Skeletal muscle tissue (tissue), 3 donors: ENCODE measurements at regions not wholly inside any gene's neighbourhood (a gene's known extent, or its start where the extent isn't known, plus 50 kb on each side); places are given as distances from the start of the nearest gene placed in this dataset.
"Not testable (repeated sequence)": the region's sequence is repeated elsewhere in the genome, so short reads cannot be mapped to it uniquely, and the experiment has no call there.

Experiments
- H3K27ac ChIP-seq: one replicate; pipeline ENCODE4 v1.7.0; 2013; ENCODE audit warnings: mild to moderate bottlenecking, low read depth, low read length, inconsistent platforms
- H3K27me3 ChIP-seq, 3 donors: one replicate each; pipeline ENCODE4 v1.7.0; 2013; ENCODE audit warnings: low read length in 3 of 3; ENCODE audit not compliant: control insufficient read depth in 3 of 3, insufficient read depth in 3 of 3
- H3K36me3 ChIP-seq, 3 donors: one replicate each; pipeline ENCODE4 v1.7.0; 2013; ENCODE audit warnings: low read length in 3 of 3; ENCODE audit not compliant: control insufficient read depth in 3 of 3, insufficient read depth in 3 of 3
- H3K4me1 ChIP-seq, 3 donors: one replicate each; pipeline ENCODE4 v1.7.0; 2013; ENCODE audit warnings: low read length in 3 of 3, mild to moderate bottlenecking in 3 of 3; ENCODE audit not compliant: control insufficient read depth in 3 of 3, insufficient read depth in 3 of 3
- H3K4me3 ChIP-seq, 3 donors: one replicate each; pipeline ENCODE4 v1.7.0; 2013; ENCODE audit warnings: low read length in 3 of 3
- H3K9ac ChIP-seq, 3 donors: one replicate each; pipeline ENCODE4 v1.7.0; 2013; ENCODE audit warnings: low read length in 3 of 3, mild to moderate bottlenecking in 3 of 3, moderate library complexity in 2 of 3, low read depth in 1 of 3
- H3K9me3 ChIP-seq, 3 donors: one replicate each; pipeline ENCODE4 v1.7.0; 2013; ENCODE audit warnings: low read length in 3 of 3; ENCODE audit not compliant: control insufficient read depth in 3 of 3
- donor health status: Osteomylitis.

DNA sequence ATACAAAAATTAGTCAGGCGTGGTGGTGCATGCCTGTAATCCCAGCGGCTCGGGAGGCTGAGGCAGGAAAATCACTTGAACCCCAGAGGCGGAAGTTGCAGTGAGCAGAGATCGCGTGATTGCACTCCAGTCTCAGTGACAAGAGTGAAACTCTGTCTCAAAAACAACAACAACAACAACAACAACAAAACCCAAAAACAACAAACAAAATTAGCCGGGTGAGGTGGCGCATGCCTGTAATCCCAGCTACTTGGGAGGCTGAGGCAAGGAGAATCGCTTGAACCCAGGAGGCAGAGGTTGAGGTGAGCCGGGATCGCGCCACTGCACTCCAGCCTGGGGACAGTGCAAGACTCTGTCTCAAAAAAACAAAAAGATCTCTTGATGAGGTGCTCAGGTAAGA lies 120.5 kb upstream of the SALL4 start:
- not testable (repeated sequence) for H3K9ac ChIP-seq, H3K4me1 ChIP-seq, H3K36me3 ChIP-seq, H3K27ac ChIP-seq, H3K27me3 ChIP-seq, H3K9me3 ChIP-seq, H3K4me3 ChIP-seq

DNA sequence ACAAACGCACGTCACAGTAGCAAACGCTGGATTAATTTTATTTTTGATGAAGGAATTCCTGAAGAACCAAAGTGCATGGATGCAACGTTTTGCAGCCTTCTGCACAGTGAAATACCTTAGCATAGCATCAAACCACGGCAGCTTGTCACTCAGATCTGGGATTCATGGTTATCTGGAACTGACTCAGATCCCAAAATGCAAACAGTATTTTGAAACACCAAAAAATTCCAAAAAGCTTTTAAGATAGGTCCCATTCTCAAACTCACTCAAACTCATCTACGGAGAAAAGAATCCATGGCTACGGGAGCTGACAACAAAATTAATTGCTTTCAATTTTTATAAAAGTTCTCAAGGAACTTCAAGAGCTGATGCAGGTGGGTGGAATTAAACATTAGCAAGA lies 116.2 kb upstream of the SALL4 start:
- H3K4me1 ChIP-seq, result no peaks in the 10 kb centered on the region
- H3K4me3 ChIP-seq, result no peak overlapping the region
- H3K9ac ChIP-seq, result no peak overlapping the region
- H3K36me3 ChIP-seq, result no peaks in the 10 kb centered on the region
- no peaks in the 10 kb centered on the region for H3K27me3 ChIP-seq
- no peak overlapping the region for H3K27ac ChIP-seq
- H3K9me3 ChIP-seq, result no peaks in the 10 kb centered on the region

DNA sequence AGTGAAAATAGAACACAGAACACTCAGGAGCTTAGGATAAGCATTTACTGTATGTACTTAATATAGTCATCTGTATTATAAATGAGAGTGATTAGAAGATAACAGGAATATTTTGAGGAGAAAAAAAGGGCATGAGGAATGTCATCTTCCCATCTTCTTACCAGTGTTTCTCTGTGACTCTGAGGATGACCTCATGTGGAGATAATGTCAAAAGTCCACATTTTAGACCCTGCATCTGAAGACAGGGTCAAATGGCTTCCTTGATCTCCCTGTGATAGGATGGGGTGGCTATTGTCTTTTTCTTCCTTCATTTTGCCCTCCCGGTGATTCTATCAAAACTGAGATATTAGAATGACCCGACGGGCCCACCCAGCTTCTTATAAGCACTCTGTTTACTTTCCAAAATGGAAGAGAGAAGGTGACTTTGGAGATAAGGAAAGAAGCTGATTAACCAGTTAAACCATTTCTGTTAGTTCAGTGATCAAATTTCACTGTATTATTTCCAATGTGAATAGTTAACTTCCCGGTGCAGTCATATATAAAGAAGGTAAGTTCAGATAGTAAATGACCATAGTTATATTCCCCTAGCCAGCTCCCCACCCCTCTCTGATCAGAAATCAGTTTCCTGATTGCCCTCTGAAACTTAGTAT lies 115.7 kb upstream of the SALL4 start:
- H3K27ac ChIP-seq, result no peak overlapping the region
- no peaks in the 10 kb centered on the region for H3K4me1 ChIP-seq
- H3K4me3 ChIP-seq, result no peak overlapping the region
- H3K9ac ChIP-seq, result no peak overlapping the region
- H3K27me3 ChIP-seq, result no peaks in the 10 kb centered on the region
- H3K9me3 ChIP-seq, result no peaks in the 10 kb centered on the region
- H3K36me3 ChIP-seq, result no peaks in the 10 kb centered on the region

DNA sequence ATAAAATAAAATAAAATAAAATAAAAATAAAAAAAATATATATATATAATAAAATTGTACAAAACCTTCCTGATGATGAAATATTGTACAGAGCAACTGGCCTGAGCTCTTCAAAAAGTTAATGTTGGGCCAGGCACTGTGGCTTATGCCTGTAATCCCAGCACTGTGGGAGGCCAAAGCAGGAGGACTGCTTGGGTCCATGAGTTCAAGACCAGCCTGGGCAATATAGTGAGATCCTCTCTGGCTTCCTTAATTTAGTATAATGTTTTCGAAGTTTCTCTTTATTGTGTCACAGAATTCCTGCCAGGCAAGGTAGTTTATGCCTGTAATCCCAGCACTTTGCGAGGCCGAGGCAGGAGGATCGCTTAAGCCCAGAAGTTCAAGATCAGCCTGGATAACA lies 113.9 kb upstream of the SALL4 start:
- Histone ChIP-seq H3K27ac (no peak overlapping the region), H3K4me3 (no peak overlapping the region)

DNA sequence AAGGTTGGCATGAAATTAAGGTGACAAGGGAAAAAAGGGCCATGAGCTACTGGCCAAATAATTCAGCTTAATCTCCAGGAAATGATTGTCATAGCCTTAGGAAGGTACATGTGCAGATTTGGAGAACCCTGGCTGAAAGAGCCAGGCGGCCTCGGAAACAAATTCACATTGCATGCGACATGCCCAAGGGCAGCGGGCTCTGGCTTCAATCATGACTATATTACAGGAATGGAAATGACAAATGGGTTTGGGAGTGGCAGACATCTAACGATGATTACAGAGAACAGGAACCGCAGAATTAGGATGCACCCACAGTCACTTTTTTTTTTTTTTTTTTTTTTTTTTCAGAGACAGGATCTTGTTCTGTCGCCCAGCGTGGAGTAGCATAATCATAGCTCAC lies 112.4 kb upstream of the SALL4 start:
- Histone ChIP-seq H3K4me3 (no peak overlapping the region), H3K4me1 (no peaks in the 10 kb centered on the region), H3K27me3 (peaks cover 0 to 6% (median 0%) of the 10 kb centered on the region in 3 donors), H3K9me3 (no peaks in the 10 kb centered on the region), H3K9ac (no peak overlapping the region), H3K36me3 (no peaks in the 10 kb centered on the region), H3K27ac (no peak overlapping the region)

More for the DNA sequence above, 113.9 kb upstream of the SALL4 start:
- Histone ChIP-seq H3K4me1 (no peaks in the 10 kb centered on the region), H3K27me3 (peaks cover 0 to 6% (median 0%) of the 10 kb centered on the region in 3 donors), H3K9me3 (no peaks in the 10 kb centered on the region), H3K36me3 (no peaks in the 10 kb centered on the region), H3K9ac (no peak overlapping the region)

DNA sequence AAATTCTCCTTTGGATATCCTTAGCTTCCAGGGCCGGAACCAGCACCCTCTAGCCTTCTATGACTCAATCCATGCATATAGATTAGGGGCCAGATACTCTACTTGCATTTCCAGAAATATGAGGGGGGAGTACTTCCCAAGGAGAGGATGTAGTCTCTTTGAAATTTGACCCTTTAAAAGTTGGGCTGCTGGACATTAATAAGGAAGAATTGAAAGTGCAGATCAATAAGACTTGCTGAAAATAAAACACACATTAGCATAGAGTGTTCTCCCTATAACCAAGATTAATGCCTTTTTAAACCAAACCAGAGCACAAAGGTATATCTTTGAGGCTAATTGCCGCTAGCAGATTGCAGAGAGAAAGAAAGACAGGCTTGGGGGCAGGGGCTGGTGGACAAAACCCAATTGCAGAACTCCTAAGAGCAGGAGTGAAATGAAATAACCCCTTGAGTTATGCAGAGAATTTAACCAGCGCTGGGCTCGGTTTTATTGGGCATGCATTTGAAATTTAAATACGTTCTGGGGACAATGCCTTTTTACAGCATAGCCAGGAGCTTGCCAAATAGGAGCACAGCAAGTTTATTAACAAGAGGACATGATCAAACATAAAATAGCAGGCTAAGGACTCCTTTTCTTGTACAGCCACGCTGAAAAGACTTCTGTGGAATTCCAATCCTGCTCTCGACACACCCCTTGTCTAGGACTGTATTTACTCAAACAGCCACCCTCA lies 108.2 kb upstream of the SALL4 start:
- Histone ChIP-seq H3K36me3 (no peaks in the 10 kb centered on the region), H3K4me3 (no peak overlapping the region), H3K27me3 (peaks cover 0 to 6% (median 0%) of the 10 kb centered on the region in 3 donors), H3K9me3 (no peaks in the 10 kb centered on the region), H3K9ac (no peak overlapping the region), H3K4me1 (no peaks in the 10 kb centered on the region), H3K27ac (no peak overlapping the region)

DNA sequence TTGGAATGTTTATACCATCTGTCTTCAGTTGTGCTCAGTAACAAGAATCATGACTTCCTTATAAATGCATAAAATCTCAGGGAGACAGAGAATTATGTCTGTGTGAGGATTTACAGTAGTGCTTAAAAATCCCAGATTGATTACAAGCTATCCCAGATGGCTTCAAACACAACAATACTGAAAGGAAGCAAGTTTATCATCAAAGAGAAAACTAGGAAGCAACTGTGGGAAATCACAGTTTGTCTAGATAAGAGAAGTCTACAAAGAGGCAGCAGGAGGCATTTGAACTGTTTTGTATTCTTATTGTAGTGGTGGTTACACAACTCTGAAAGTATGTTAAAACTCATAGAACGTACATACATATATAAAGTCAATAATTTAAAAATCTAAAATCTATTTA lies 104.4 kb upstream of the SALL4 start:
- Histone ChIP-seq H3K9me3 (no peaks in the 10 kb centered on the region), H3K4me1 (no peaks in the 10 kb centered on the region)

DNA sequence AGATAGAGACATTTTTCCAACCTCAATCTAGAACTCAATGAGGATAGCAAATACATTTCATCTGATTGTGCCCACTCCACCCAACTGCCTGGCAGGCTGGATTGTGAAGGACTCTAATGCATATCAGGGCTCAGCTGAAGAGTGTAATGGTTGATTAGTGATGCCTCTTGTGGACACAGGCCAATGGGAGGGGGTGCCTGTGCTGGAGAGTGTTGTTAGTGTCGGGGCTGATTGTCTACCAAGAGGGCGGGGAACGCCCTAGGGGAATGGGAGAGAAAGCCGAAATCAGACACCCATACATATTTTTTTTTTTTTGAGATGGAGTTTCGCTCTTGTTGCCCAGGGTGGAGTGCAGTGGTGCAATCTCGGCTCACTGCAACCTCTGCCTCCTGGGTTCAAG lies 103.7 kb upstream of the SALL4 start:
- Histone ChIP-seq H3K9ac (no peak overlapping the region), H3K27ac (no peak overlapping the region), H3K4me3 (no peak overlapping the region), H3K4me1 (no peaks in the 10 kb centered on the region), H3K27me3 (peaks cover 0 to 7% (median 0%) of the 10 kb centered on the region in 3 donors), H3K36me3 (no peaks in the 10 kb centered on the region), H3K9me3 (no peaks in the 10 kb centered on the region)

More for the DNA sequence above, 104.4 kb upstream of the SALL4 start:
- H3K9ac ChIP-seq, result no peak overlapping the region
- H3K36me3 ChIP-seq, result no peaks in the 10 kb centered on the region
- H3K4me3 ChIP-seq, result no peak overlapping the region
- H3K27ac ChIP-seq, result no peak overlapping the region
- H3K27me3 ChIP-seq, result peaks cover 0 to 7% (median 0%) of the 10 kb centered on the region in 3 donors

DNA sequence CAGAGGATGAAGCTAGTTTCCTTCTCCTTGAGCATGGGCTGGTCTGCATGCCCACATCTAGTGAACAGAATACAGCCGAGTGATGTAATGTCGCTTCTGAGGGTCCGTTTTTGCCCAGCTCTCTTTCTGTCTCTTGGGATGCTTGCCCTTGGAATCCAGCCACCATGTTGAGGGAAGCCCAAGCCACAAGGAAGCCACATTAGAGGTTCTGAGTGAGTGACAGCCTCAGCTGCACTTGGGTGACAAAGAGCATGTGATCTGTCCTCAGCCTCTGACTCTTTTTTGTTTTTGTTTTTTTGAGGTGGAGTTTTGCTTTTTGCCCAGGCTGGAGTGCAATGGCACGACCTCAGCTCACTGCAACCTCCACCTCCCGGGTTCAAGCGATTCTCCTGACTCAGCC lies 100.6 kb upstream of the SALL4 start:
- H3K4me1 ChIP-seq, result no peaks in the 10 kb centered on the region
- H3K27me3 ChIP-seq, result peaks cover 0 to 7% (median 0%) of the 10 kb centered on the region in 3 donors
- H3K9me3 ChIP-seq, result no peaks in the 10 kb centered on the region
- no peak overlapping the region for H3K27ac ChIP-seq
- H3K4me3 ChIP-seq, result no peak overlapping the region
- no peak overlapping the region for H3K9ac ChIP-seq
- H3K36me3 ChIP-seq, result no peaks in the 10 kb centered on the region

DNA sequence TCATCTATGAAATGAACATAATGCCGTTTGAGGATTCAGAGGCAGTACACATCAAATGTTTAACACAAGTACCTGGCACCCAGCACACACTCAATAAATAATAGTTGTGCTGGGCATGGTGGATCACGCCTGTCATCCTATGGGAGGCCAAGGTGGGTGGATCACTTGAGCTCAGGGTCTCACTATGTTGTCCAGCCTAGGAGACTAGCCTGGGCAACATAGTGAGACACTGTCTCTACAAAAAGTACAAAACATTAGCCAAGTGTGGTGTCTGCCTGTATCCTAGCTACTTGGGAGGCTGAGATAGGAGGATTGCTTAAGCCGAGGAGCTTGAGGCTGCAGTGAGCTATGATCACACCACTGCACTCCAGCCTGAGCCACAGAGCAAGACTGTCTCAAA lies 98.1 kb upstream of the SALL4 start:
- Histone ChIP-seq H3K9me3 (no peaks in the 10 kb centered on the region), H3K9ac (no peak overlapping the region), H3K27me3 (peaks cover 0 to 7% (median 0%) of the 10 kb centered on the region in 3 donors), H3K36me3 (no peaks in the 10 kb centered on the region), H3K4me1 (no peaks in the 10 kb centered on the region), H3K4me3 (no peak overlapping the region), H3K27ac (no peak overlapping the region)
